H9 (cell line): ENCODE measurements at regions not wholly inside any gene's neighbourhood (a gene's known extent, or its start where the extent isn't known, plus 50 kb on each side); places are given as distances from the start of the nearest gene placed in this dataset.

Source experiments
- DNase-seq: peaks from one replicate; pipeline ENCODE4 v3.0.0-alpha.2; 2017
- H2AFZ ChIP-seq: one replicate; pipeline ENCODE4 v1.6.1; 2013; ENCODE audit warnings: mild to moderate bottlenecking, low read length, control low read depth, moderate library complexity
- H2AK5ac ChIP-seq: 2 replicates; pipeline ENCODE4 v1.6.1; 2013; ENCODE audit warnings: low read length, control low read depth, mixed read lengths; ENCODE audit not compliant: insufficient read length
- H2BK120ac ChIP-seq: one replicate; pipeline ENCODE4 v1.6.1; 2013; ENCODE audit warnings: low read depth, mild to moderate bottlenecking, low read length, control low read depth, inconsistent platforms; ENCODE audit not compliant: poor library complexity, severe bottlenecking
- H2BK12ac ChIP-seq: 2 replicates; pipeline ENCODE4 v1.6.1; 2013; ENCODE audit warnings: low read length, control low read depth, mixed read lengths, low read depth; ENCODE audit not compliant: insufficient read length
- H2BK15ac ChIP-seq: 2 replicates; pipeline ENCODE4 v1.6.1; 2013; ENCODE audit warnings: low read depth, low read length, control low read depth
- H2BK20ac ChIP-seq: one replicate; pipeline ENCODE4 v1.6.1; 2013; ENCODE audit warnings: low read depth, mild to moderate bottlenecking, low read length, control low read depth, inconsistent platforms; ENCODE audit not compliant: poor library complexity, severe bottlenecking
- H2BK5ac ChIP-seq: 2 replicates; pipeline ENCODE4 v1.6.1; 2013; ENCODE audit warnings: low read length, control low read depth, mixed read lengths; ENCODE audit not compliant: insufficient read length
- H3K14ac ChIP-seq: 2 replicates; pipeline ENCODE4 v1.6.1; 2013; ENCODE audit warnings: low read length, control low read depth; ENCODE audit not compliant: insufficient read depth
- H3K18ac ChIP-seq: 2 replicates; pipeline ENCODE4 v1.6.1; 2013; ENCODE audit warnings: low read depth, mild to moderate bottlenecking, mixed read lengths, low read length, control low read depth; ENCODE audit not compliant: insufficient read length
- H3K23ac ChIP-seq: 2 replicates; pipeline ENCODE4 v1.6.1; 2013; ENCODE audit warnings: low read length, control low read depth, mixed read lengths, low read depth; ENCODE audit not compliant: insufficient read length
- H3K23me2 ChIP-seq: 2 replicates; pipeline ENCODE4 v1.6.1; 2013; ENCODE audit warnings: low read depth, mild to moderate bottlenecking, mixed read lengths, low read length, control low read depth; ENCODE audit not compliant: insufficient read length, poor library complexity, severe bottlenecking
- H3K27ac ChIP-seq: 2 replicates; pipeline ENCODE4 v1.5.1; 2013; ENCODE audit warnings: low read length, control low read depth, mixed read lengths, low read depth; ENCODE audit not compliant: insufficient read length
- H3K27me3 ChIP-seq: 2 replicates; pipeline ENCODE4 v1.6.1; 2013; ENCODE audit warnings: low read length, control low read depth, inconsistent platforms; ENCODE audit not compliant: insufficient read depth
- H3K4ac ChIP-seq: 2 replicates; pipeline ENCODE4 v1.6.1; 2013; ENCODE audit warnings: low read depth, mild to moderate bottlenecking, control low read depth, inconsistent platforms, low read length, moderate library complexity
- H3K4me1 ChIP-seq: 2 replicates; pipeline ENCODE4 v1.6.1; 2013; ENCODE audit warnings: low read length, control low read depth, inconsistent platforms; ENCODE audit not compliant: insufficient read depth
- H3K4me2 ChIP-seq: 2 replicates; pipeline ENCODE4 v1.6.1; 2013; ENCODE audit warnings: low read length, control low read depth, mixed read lengths; ENCODE audit not compliant: insufficient read length, insufficient read depth
- H3K56ac ChIP-seq: 2 replicates; pipeline ENCODE4 v1.6.1; 2013; ENCODE audit warnings: low read depth, mild to moderate bottlenecking, mixed read lengths, low read length, control low read depth; ENCODE audit not compliant: insufficient read length
- H3K79me1 ChIP-seq: 2 replicates; pipeline ENCODE4 v1.6.1; 2013; ENCODE audit warnings: low read depth, mild to moderate bottlenecking, moderate library complexity, low read length, control low read depth, inconsistent platforms; ENCODE audit not compliant: insufficient read depth, poor library complexity, severe bottlenecking
- H3K79me2 ChIP-seq: 2 replicates; pipeline ENCODE4 v1.6.1; 2013; ENCODE audit warnings: low read length, control low read depth, inconsistent platforms; ENCODE audit not compliant: insufficient read depth
- H3K9ac ChIP-seq: 2 replicates; pipeline ENCODE4 v1.6.1; 2013; ENCODE audit warnings: low read length, control low read depth, mixed read lengths; ENCODE audit not compliant: insufficient read length; ENCODE audit errors: extremely low read depth
- H3K9me3 ChIP-seq: one replicate; pipeline ENCODE4 v1.6.1; 2013; ENCODE audit warnings: low read depth, low read length, inconsistent platforms; ENCODE audit not compliant: control insufficient read depth
- H3T11ph ChIP-seq: one replicate; pipeline ENCODE4 v1.6.1; 2013; ENCODE audit warnings: mild to moderate bottlenecking, low read length, control low read depth, inconsistent platforms
- H4K20me1 ChIP-seq: one replicate; pipeline ENCODE4 v1.6.1; 2013; ENCODE audit not compliant: control insufficient read depth, insufficient read length, insufficient read depth
- H4K5ac ChIP-seq: 2 replicates; pipeline ENCODE4 v1.6.1; 2013; ENCODE audit warnings: low read depth, mild to moderate bottlenecking, mixed read lengths, low read length, control low read depth; ENCODE audit not compliant: insufficient read length
- H4K8ac ChIP-seq: replicated peaks from 2 replicates; pipeline ENCODE4 v1.6.1; 2013; ENCODE audit warnings: low read length, control low read depth, mixed read lengths, low read depth; ENCODE audit not compliant: insufficient read length
- H4K91ac ChIP-seq: 2 replicates; pipeline ENCODE4 v1.6.1; 2013; ENCODE audit warnings: low read depth, mild to moderate bottlenecking, moderate library complexity, mixed read lengths, low read length, control low read depth; ENCODE audit not compliant: insufficient read length
- H3K27ac Mint-ChIP-seq, 3 experiments: 2 replicates in 2 of 3; 3 replicates in 1 of 3; pipeline ENCODE4 v1.8.0; 2020 to 2021; ENCODE audit warnings: mixed read lengths in 3 of 3, mild to moderate bottlenecking in 1 of 3, moderate library complexity in 1 of 3
- H3K27me3 Mint-ChIP-seq: 2 replicates; pipeline ENCODE4 v1.8.0; 2021; ENCODE audit warnings: low read depth, mild to moderate bottlenecking, moderate library complexity, mixed read lengths
- H3K36me3 Mint-ChIP-seq, 3 experiments: 2 replicates in 2 of 3; 3 replicates in 1 of 3; pipeline ENCODE4 v1.8.0; 2020 to 2021; ENCODE audit warnings: low read depth in 3 of 3, mixed read lengths in 3 of 3; ENCODE audit not compliant: insufficient read depth in 1 of 3
- H3K4me1 Mint-ChIP-seq, 2 experiments: 2 replicates each; pipeline ENCODE4 v1.8.0; 2020; ENCODE audit warnings: mixed read lengths in 2 of 2
- H3K4me3 Mint-ChIP-seq, 2 experiments: 2 replicates in 1 of 2; 3 replicates in 1 of 2; pipeline ENCODE4 v1.8.0; 2020 to 2021; ENCODE audit warnings: mild to moderate bottlenecking in 2 of 2, mixed read lengths in 2 of 2, moderate library complexity in 1 of 2
- H3K9me3 Mint-ChIP-seq, 2 experiments: 2 replicates in 1 of 2; 3 replicates in 1 of 2; pipeline ENCODE4 v1.8.0; 2020; ENCODE audit warnings: mild to moderate bottlenecking in 2 of 2, mixed read lengths in 2 of 2, moderate library complexity in 1 of 2
- WGBS: extraction: QIAGEN DNeasy Blood & Tissue Kit; methylation state at CpG from one replicate; pipeline ENCODE4 v1.1.7; 2013; ENCODE audit warnings: missing lambda C conversion rate, low lambda C conversion rate, mixed read lengths; ENCODE audit not compliant: insufficient read length; ENCODE audit errors: extremely low coverage; 5-methylcytosine and 5-hydroxymethylcytosine counted together
- TF ChIP-seq, protein P1 (sequence below): fragments of 200-600 bp; sonication (generic); conservative IDR thresholded peaks from 3 replicates; pipeline ENCODE4 v1.8.0; 2021; ENCODE audit warnings: antibody characterized with exemption, mild to moderate bottlenecking

DNA sequence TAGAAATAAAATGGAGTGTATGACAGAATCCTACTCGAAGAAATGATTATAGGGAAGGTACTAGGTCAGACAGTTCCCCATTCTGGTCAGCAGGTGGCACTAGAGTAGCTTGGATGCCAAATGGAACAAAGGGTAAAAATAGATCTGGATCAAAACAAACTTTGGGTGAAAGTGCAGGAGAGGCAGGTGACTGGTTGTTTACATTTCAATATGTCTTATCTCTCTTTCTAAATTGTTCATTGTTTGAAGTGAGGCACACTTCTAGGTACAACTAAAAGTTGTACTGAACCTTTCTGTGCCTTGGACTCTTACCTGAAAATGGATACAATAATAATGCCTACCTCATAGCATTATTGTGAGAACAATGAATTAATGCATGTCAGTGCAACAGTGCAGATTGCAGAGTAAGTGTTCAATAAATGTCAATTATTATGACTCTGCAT lies 62.0 kb upstream of the OSBPL8 start:
- no peak overlapping the region for H4K5ac ChIP-seq
- H3K23me2 ChIP-seq = no peaks in the 10 kb centered on the region
- no peaks in the 10 kb centered on the region for H4K20me1 ChIP-seq
- Mint-ChIP-seq H3K4me1 (peaks cover 5% of the 10 kb centered on the region in 2 experiments), H3K27ac (no peak overlapping the region), H3K27me3 (no peaks in the 10 kb centered on the region), H3K4me3 (no peak overlapping the region), H3K36me3 (no peaks in the 10 kb centered on the region), H3K9me3 (no peaks in the 10 kb centered on the region)
- no peak overlapping the region for H2BK12ac ChIP-seq
- H3K14ac ChIP-seq = no peak overlapping the region
- no peak overlapping the region for H3K9ac ChIP-seq
- no peak overlapping the region for H2BK20ac ChIP-seq
- H3K9me3 ChIP-seq = no peaks in the 10 kb centered on the region
- H2BK5ac ChIP-seq = no peak overlapping the region
- H3K4me1 ChIP-seq = no peaks in the 10 kb centered on the region
- no peak overlapping the region for H3K56ac ChIP-seq
- H4K91ac ChIP-seq = no peak overlapping the region
- no peak overlapping the region for H3K23ac ChIP-seq
- H2BK120ac ChIP-seq = no peak overlapping the region
- no peak overlapping the region for H2AK5ac ChIP-seq
- no CpG with 5 or more reads among the region's 1 CpG for WGBS
- no peak overlapping the region for H2BK15ac ChIP-seq
- no peaks in the 10 kb centered on the region for H3K79me1 ChIP-seq
- H4K8ac ChIP-seq = no peak overlapping the region
- no peak overlapping the region for H2AFZ ChIP-seq
- H3K4me2 ChIP-seq = no peak overlapping the region
- H3K79me2 ChIP-seq = no peaks in the 10 kb centered on the region
- no peak overlapping the region for H3K4ac ChIP-seq
- H3K27me3 ChIP-seq = no peaks in the 10 kb centered on the region
- no peak overlapping the region for H3K27ac ChIP-seq
- H3K18ac ChIP-seq = no peak overlapping the region
- H3T11ph ChIP-seq = no peak overlapping the region
- TF ChIP-seq, protein P1, sequence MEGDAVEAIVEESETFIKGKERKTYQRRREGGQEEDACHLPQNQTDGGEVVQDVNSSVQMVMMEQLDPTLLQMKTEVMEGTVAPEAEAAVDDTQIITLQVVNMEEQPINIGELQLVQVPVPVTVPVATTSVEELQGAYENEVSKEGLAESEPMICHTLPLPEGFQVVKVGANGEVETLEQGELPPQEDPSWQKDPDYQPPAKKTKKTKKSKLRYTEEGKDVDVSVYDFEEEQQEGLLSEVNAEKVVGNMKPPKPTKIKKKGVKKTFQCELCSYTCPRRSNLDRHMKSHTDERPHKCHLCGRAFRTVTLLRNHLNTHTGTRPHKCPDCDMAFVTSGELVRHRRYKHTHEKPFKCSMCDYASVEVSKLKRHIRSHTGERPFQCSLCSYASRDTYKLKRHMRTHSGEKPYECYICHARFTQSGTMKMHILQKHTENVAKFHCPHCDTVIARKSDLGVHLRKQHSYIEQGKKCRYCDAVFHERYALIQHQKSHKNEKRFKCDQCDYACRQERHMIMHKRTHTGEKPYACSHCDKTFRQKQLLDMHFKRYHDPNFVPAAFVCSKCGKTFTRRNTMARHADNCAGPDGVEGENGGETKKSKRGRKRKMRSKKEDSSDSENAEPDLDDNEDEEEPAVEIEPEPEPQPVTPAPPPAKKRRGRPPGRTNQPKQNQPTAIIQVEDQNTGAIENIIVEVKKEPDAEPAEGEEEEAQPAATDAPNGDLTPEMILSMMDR = peak; percentile 97
- peak; percentile 59 for DNase-seq
